Sigmoid colon (tissue), 4 donors: ENCODE measurements at regions not wholly inside any gene's neighbourhood (a gene's known extent, or its start where the extent isn't known, plus 50 kb on each side); places are given as distances from the start of the nearest gene placed in this dataset.

Source experiments
- EP300 ChIP-seq, 4 donors: sonication (generic); formaldehyde crosslinking; IDR thresholded peaks; one replicate each; pipeline ENCODE4 v1.6.1; 2017; ENCODE audit warnings: antibody characterized with exemption in 4 of 4
- POLR2A ChIP-seq, 2 donors: fragments of 450-650 bp; IDR thresholded peaks; one replicate each; pipeline ENCODE4 v1.6.1; 2016; ENCODE audit warnings: antibody characterized with exemption in 2 of 2, mild to moderate bottlenecking in 2 of 2, moderate library complexity in 2 of 2
- POLR2AphosphoS5 ChIP-seq, 4 donors: sonication (generic); formaldehyde crosslinking; IDR thresholded peaks; one replicate each; pipeline ENCODE4 v1.6.1; 2017; ENCODE audit warnings: antibody characterized with exemption in 4 of 4
- TF ChIP-seq, protein P1 (sequence below), 4 experiments: fragments of 450-650 bp in 3 of 4; fragments of 200-600 bp in 1 of 4; IDR thresholded peaks; one replicate each; pipeline ENCODE4 v1.5.1; 2016 to 2019; ENCODE audit warnings: antibody characterized with exemption in 4 of 4, mild to moderate bottlenecking in 3 of 4, moderate library complexity in 2 of 4

DNA sequence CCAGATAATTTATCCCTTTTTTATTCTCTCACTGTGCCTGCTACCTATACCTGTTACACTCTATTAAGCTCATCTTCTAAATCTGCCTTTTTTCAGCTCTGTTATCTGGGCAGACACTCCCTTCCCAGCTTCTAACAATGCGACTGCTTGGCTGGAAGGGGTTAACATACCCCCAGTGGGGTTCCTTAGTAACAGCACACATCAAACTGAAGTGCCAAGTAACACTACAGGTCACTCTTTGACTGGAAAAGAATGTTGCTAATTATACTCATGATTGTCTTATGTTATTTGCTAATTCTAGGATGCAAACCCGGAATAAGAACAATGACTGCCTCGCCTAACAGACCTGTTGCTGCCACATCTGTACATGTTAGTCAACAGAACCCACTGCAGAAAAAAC lies 203.5 kb downstream of the EPM2A start:
- TF ChIP-seq, protein P1, sequence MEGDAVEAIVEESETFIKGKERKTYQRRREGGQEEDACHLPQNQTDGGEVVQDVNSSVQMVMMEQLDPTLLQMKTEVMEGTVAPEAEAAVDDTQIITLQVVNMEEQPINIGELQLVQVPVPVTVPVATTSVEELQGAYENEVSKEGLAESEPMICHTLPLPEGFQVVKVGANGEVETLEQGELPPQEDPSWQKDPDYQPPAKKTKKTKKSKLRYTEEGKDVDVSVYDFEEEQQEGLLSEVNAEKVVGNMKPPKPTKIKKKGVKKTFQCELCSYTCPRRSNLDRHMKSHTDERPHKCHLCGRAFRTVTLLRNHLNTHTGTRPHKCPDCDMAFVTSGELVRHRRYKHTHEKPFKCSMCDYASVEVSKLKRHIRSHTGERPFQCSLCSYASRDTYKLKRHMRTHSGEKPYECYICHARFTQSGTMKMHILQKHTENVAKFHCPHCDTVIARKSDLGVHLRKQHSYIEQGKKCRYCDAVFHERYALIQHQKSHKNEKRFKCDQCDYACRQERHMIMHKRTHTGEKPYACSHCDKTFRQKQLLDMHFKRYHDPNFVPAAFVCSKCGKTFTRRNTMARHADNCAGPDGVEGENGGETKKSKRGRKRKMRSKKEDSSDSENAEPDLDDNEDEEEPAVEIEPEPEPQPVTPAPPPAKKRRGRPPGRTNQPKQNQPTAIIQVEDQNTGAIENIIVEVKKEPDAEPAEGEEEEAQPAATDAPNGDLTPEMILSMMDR (IDR thresholded peaks at IDR 0.05) = no peak
- no peak for TF ChIP-seq POLR2AphosphoS5 (IDR thresholded peaks at IDR 0.05)
- TF ChIP-seq EP300 (IDR thresholded peaks at IDR 0.05) = no peak
- no peak for TF ChIP-seq POLR2A (IDR thresholded peaks at IDR 0.05)
